ENCODE measurements at regions not wholly inside any gene's neighbourhood (a gene's known extent, or its start where the extent isn't known, plus 50 kb on each side); places are given as distances from the start of the nearest gene placed in this dataset.

- Histone ChIP-seq H3K23ac (ENCODE audit: low read length) (no peak overlapping the region), H3K18ac (ENCODE audit: low read length) (no peak overlapping the region)
Observed at GRCh38 chr11:93608364-93608763, 53.1 kb upstream of the CEP295 start.

GRCh38 chr11:93606721-93607120 lies 54.8 kb upstream of the CEP295 start:
- Histone ChIP-seq H3K9ac (ENCODE audit: low read length) (no peak overlapping the region), H3K23ac (ENCODE audit: low read length) (no peak overlapping the region), H4K5ac (ENCODE audit: low read length) (no peak overlapping the region), H3K27ac (ENCODE audit: low read depth, low read length) (no peak overlapping the region), H3K18ac (ENCODE audit: low read length) (no peak overlapping the region), H3K4me3 (ENCODE audit: low read length) (no peak overlapping the region), H2AK5ac (ENCODE audit: low read length) (no peak overlapping the region), H2BK120ac (ENCODE audit: low read depth, low read length) (no peak overlapping the region), H3K79me1 (ENCODE audit: low read length) (no peaks in the 10 kb centered on the region), H3K4me2 (ENCODE audit: low read length) (no peak overlapping the region), H3K36me3 (ENCODE audit: control insufficient read depth, insufficient read depth, low read length) (no peaks in the 10 kb centered on the region), H3K79me2 (ENCODE audit: control insufficient read depth, insufficient read depth, low read length) (no peaks in the 10 kb centered on the region), H3K56ac (ENCODE audit: low read length) (no peak overlapping the region), H3K4me1 (ENCODE audit: control insufficient read depth, low read depth, low read length) (no peaks in the 10 kb centered on the region), H3K27me3 (ENCODE audit: insufficient read depth, low read length, poor library complexity) (no peaks in the 10 kb centered on the region), H3K4ac (ENCODE audit: low read depth, low read length) (no peak overlapping the region), H4K8ac (ENCODE audit: low read depth, low read length) (no peak overlapping the region), H2BK15ac (replicated peaks; ENCODE audit: low read depth) (no peak overlapping the region), H2BK5ac (ENCODE audit: low read length) (no peak overlapping the region)
- WGBS (ENCODE audit: extremely low coverage, insufficient coverage, low lambda C conversion rate): no CpG with 5 or more reads among the region's 3 CpGs
- DNase-seq: no peak

More at GRCh38 chr11:93608364-93608763, 53.1 kb upstream of the CEP295 start:
- no peaks in the 10 kb centered on the region for H3K79me2 ChIP-seq (ENCODE audit: control insufficient read depth, insufficient read depth, low read length)
- no peaks in the 10 kb centered on the region for H3K4me1 ChIP-seq (ENCODE audit: control insufficient read depth, low read depth, low read length)
- no peak overlapping the region for H3K4me3 ChIP-seq (ENCODE audit: low read length)
- no peaks in the 10 kb centered on the region for H3K79me1 ChIP-seq (ENCODE audit: low read length)
- H3K27ac ChIP-seq (ENCODE audit: low read depth, low read length): no peak overlapping the region
- no peak overlapping the region for H4K5ac ChIP-seq (ENCODE audit: low read length)
- no peak overlapping the region for H2BK5ac ChIP-seq (ENCODE audit: low read length)
- no CpG with 5 or more reads among the region's 1 CpG for WGBS (ENCODE audit: extremely low coverage, insufficient coverage, low lambda C conversion rate)
- H3K9ac ChIP-seq (ENCODE audit: low read length): no peak overlapping the region
- no peak overlapping the region for H2BK15ac ChIP-seq (replicated peaks; ENCODE audit: low read depth)
- H3K4me2 ChIP-seq (ENCODE audit: low read length): no peak overlapping the region
- no peak for DNase-seq
- H3K4ac ChIP-seq (ENCODE audit: low read depth, low read length): no peak overlapping the region
- H2AK5ac ChIP-seq (ENCODE audit: low read length): no peak overlapping the region
- H3K36me3 ChIP-seq (ENCODE audit: control insufficient read depth, insufficient read depth, low read length): no peaks in the 10 kb centered on the region
- no peak overlapping the region for H3K56ac ChIP-seq (ENCODE audit: low read length)
- no peak overlapping the region for H4K8ac ChIP-seq (ENCODE audit: low read depth, low read length)
- no peak overlapping the region for H2BK120ac ChIP-seq (ENCODE audit: low read depth, low read length)
- no peaks in the 10 kb centered on the region for H3K27me3 ChIP-seq (ENCODE audit: insufficient read depth, low read length, poor library complexity)

GRCh38 chr11:93606314-93606713 lies 55.2 kb upstream of the CEP295 start:
- no peak overlapping the region for H2BK15ac ChIP-seq (replicated peaks; ENCODE audit: low read depth)
- H3K4ac ChIP-seq (ENCODE audit: low read depth, low read length): no peak overlapping the region
- H2AK5ac ChIP-seq (ENCODE audit: low read length): no peak overlapping the region
- H3K27ac ChIP-seq (ENCODE audit: low read depth, low read length): no peak overlapping the region
- no peak for DNase-seq
- H2BK120ac ChIP-seq (ENCODE audit: low read depth, low read length): no peak overlapping the region
- H4K8ac ChIP-seq (ENCODE audit: low read depth, low read length): no peak overlapping the region
- no peaks in the 10 kb centered on the region for H3K79me2 ChIP-seq (ENCODE audit: control insufficient read depth, insufficient read depth, low read length)
- no peak overlapping the region for H4K5ac ChIP-seq (ENCODE audit: low read length)
- no peak overlapping the region for H3K56ac ChIP-seq (ENCODE audit: low read length)
- H3K18ac ChIP-seq (ENCODE audit: low read length): no peak overlapping the region
- WGBS (ENCODE audit: extremely low coverage, insufficient coverage, low lambda C conversion rate): no CpG with 5 or more reads among the region's 2 CpGs
- H3K4me3 ChIP-seq (ENCODE audit: low read length): no peak overlapping the region
- H3K36me3 ChIP-seq (ENCODE audit: control insufficient read depth, insufficient read depth, low read length): no peaks in the 10 kb centered on the region
- H3K79me1 ChIP-seq (ENCODE audit: low read length): no peaks in the 10 kb centered on the region
- H3K9ac ChIP-seq (ENCODE audit: low read length): no peak overlapping the region
- no peak overlapping the region for H2BK5ac ChIP-seq (ENCODE audit: low read length)
- H3K23ac ChIP-seq (ENCODE audit: low read length): no peak overlapping the region
- no peaks in the 10 kb centered on the region for H3K4me1 ChIP-seq (ENCODE audit: control insufficient read depth, low read depth, low read length)
- H3K27me3 ChIP-seq (ENCODE audit: insufficient read depth, low read length, poor library complexity): no peaks in the 10 kb centered on the region
- H3K4me2 ChIP-seq (ENCODE audit: low read length): no peak overlapping the region

- H2BK120ac ChIP-seq (ENCODE audit: low read depth, low read length): no peak overlapping the region
- no peak overlapping the region for H3K4me2 ChIP-seq (ENCODE audit: low read length)
- H3K79me2 ChIP-seq (ENCODE audit: control insufficient read depth, insufficient read depth, low read length): no peaks in the 10 kb centered on the region
- no peaks in the 10 kb centered on the region for H3K4me1 ChIP-seq (ENCODE audit: control insufficient read depth, low read depth, low read length)
- H3K79me1 ChIP-seq (ENCODE audit: low read length): no peaks in the 10 kb centered on the region
- no peak overlapping the region for H3K56ac ChIP-seq (ENCODE audit: low read length)
- DNase-seq: no peak
- H2BK15ac ChIP-seq (replicated peaks; ENCODE audit: low read depth): no peak overlapping the region
- no peak overlapping the region for H3K27ac ChIP-seq (ENCODE audit: low read depth, low read length)
- H4K8ac ChIP-seq (ENCODE audit: low read depth, low read length): no peak overlapping the region
- no peaks in the 10 kb centered on the region for H3K36me3 ChIP-seq (ENCODE audit: control insufficient read depth, insufficient read depth, low read length)
- H3K23ac ChIP-seq (ENCODE audit: low read length): no peak overlapping the region
- no peak overlapping the region for H4K5ac ChIP-seq (ENCODE audit: low read length)
- no peak overlapping the region for H2BK5ac ChIP-seq (ENCODE audit: low read length)
- H3K4ac ChIP-seq (ENCODE audit: low read depth, low read length): no peak overlapping the region
- WGBS (ENCODE audit: extremely low coverage, insufficient coverage, low lambda C conversion rate): no CpG with 5 or more reads among the region's 3 CpGs
- no peak overlapping the region for H3K18ac ChIP-seq (ENCODE audit: low read length)
- no peak overlapping the region for H2AK5ac ChIP-seq (ENCODE audit: low read length)
- H3K27me3 ChIP-seq (ENCODE audit: insufficient read depth, low read length, poor library complexity): no peaks in the 10 kb centered on the region
- no peak overlapping the region for H3K9ac ChIP-seq (ENCODE audit: low read length)
- no peak overlapping the region for H3K4me3 ChIP-seq (ENCODE audit: low read length)
Observed at GRCh38 chr11:93605642-93606041, 55.8 kb upstream of the CEP295 start.

GRCh38 chr11:93604008-93604660 lies 57.3 kb upstream of the CEP295 start:
- H4K8ac ChIP-seq (ENCODE audit: low read depth, low read length): no peak overlapping the region
- no peak for DNase-seq
- H4K5ac ChIP-seq (ENCODE audit: low read length): no peak overlapping the region
- H3K4me1 ChIP-seq (ENCODE audit: control insufficient read depth, low read depth, low read length): no peaks in the 10 kb centered on the region
- no peak overlapping the region for H3K4me2 ChIP-seq (ENCODE audit: low read length)
- no peak overlapping the region for H2BK15ac ChIP-seq (replicated peaks; ENCODE audit: low read depth)
- no peak overlapping the region for H3K4ac ChIP-seq (ENCODE audit: low read depth, low read length)
- H2AK5ac ChIP-seq (ENCODE audit: low read length): no peak overlapping the region
- no CpG with 5 or more reads among the region's 4 CpGs for WGBS (ENCODE audit: extremely low coverage, insufficient coverage, low lambda C conversion rate)
- no peak overlapping the region for H3K23ac ChIP-seq (ENCODE audit: low read length)
- no peak overlapping the region for H3K27ac ChIP-seq (ENCODE audit: low read depth, low read length)
- H3K56ac ChIP-seq (ENCODE audit: low read length): no peak overlapping the region
- H3K79me2 ChIP-seq (ENCODE audit: control insufficient read depth, insufficient read depth, low read length): no peaks in the 10 kb centered on the region
- no peaks in the 10 kb centered on the region for H3K36me3 ChIP-seq (ENCODE audit: control insufficient read depth, insufficient read depth, low read length)
- H2BK120ac ChIP-seq (ENCODE audit: low read depth, low read length): no peak overlapping the region
- no peak overlapping the region for H3K4me3 ChIP-seq (ENCODE audit: low read length)
- no peaks in the 10 kb centered on the region for H3K79me1 ChIP-seq (ENCODE audit: low read length)
- no peaks in the 10 kb centered on the region for H3K27me3 ChIP-seq (ENCODE audit: insufficient read depth, low read length, poor library complexity)
- no peak overlapping the region for H2BK5ac ChIP-seq (ENCODE audit: low read length)
- no peak overlapping the region for H3K18ac ChIP-seq (ENCODE audit: low read length)
- H3K9ac ChIP-seq (ENCODE audit: low read length): no peak overlapping the region

All from mesendoderm (in vitro differentiated cells).